ENCODE measurements at regions not wholly inside any gene's neighbourhood (a gene's known extent, or its start where the extent isn't known, plus 50 kb on each side); places are given as distances from the start of the nearest gene placed in this dataset.
"Not testable (repeated sequence)": the region's sequence is repeated elsewhere in the genome, so short reads cannot be mapped to it uniquely, and the experiment has no call there.

GRCh38 chr3:22729212-22729611, 473.9 kb upstream of the UBE2E2 start:
- Mint-ChIP-seq H3K36me3 (no peaks in the 10 kb centered on the region), H3K9me3 (no peaks in the 10 kb centered on the region), H3K27me3 (no peaks in the 10 kb centered on the region), H3K4me3 (no peak overlapping the region), H3K27ac (no peak overlapping the region), H3K4me1 (no peaks in the 10 kb centered on the region)

GRCh38 chr3:22729981-22730380, 473.1 kb upstream of the UBE2E2 start:
- no peaks in the 10 kb centered on the region for H3K27me3 Mint-ChIP-seq
- H3K4me1 Mint-ChIP-seq, result no peaks in the 10 kb centered on the region
- no peak overlapping the region for H3K4me3 Mint-ChIP-seq
- no peak overlapping the region for H3K27ac Mint-ChIP-seq
- no peaks in the 10 kb centered on the region for H3K9me3 Mint-ChIP-seq
- H3K36me3 Mint-ChIP-seq, result no peaks in the 10 kb centered on the region

GRCh38 chr3:22730701-22731100, 472.4 kb upstream of the UBE2E2 start:
- Mint-ChIP-seq H3K4me3 (no peak overlapping the region), H3K36me3 (no peaks in the 10 kb centered on the region), H3K9me3 (no peaks in the 10 kb centered on the region), H3K27me3 (no peaks in the 10 kb centered on the region), H3K4me1 (no peaks in the 10 kb centered on the region), H3K27ac (no peak overlapping the region)

GRCh38 chr3:22731901-22732300, 471.2 kb upstream of the UBE2E2 start:
- Mint-ChIP-seq H3K27ac (no peak overlapping the region), H3K27me3 (no peaks in the 10 kb centered on the region), H3K4me1 (no peaks in the 10 kb centered on the region), H3K9me3 (no peaks in the 10 kb centered on the region), H3K36me3 (no peaks in the 10 kb centered on the region), H3K4me3 (no peak overlapping the region)

GRCh38 chr3:22732641-22733040, 470.5 kb upstream of the UBE2E2 start:
- Mint-ChIP-seq H3K36me3 (no peaks in the 10 kb centered on the region), H3K27ac (no peak overlapping the region), H3K9me3 (no peaks in the 10 kb centered on the region), H3K27me3 (no peaks in the 10 kb centered on the region), H3K4me3 (no peak overlapping the region), H3K4me1 (no peaks in the 10 kb centered on the region)

- H3K4me3 Mint-ChIP-seq, result no peak overlapping the region
These were observed 468.9 kb upstream of the UBE2E2 start for GRCh38 chr3:22734207-22734606.

GRCh38 chr3:22734756-22735155, 468.4 kb upstream of the UBE2E2 start:
- Mint-ChIP-seq H3K4me3 (no peak overlapping the region), H3K27ac (no peak overlapping the region), H3K27me3 (no peaks in the 10 kb centered on the region), H3K4me1 (no peaks in the 10 kb centered on the region), H3K36me3 (no peaks in the 10 kb centered on the region), H3K9me3 (no peaks in the 10 kb centered on the region)

More at GRCh38 chr3:22734207-22734606, 468.9 kb upstream of the UBE2E2 start:
- H3K36me3 Mint-ChIP-seq, result no peaks in the 10 kb centered on the region
- no peaks in the 10 kb centered on the region for H3K9me3 Mint-ChIP-seq
- H3K27ac Mint-ChIP-seq, result no peak overlapping the region
- H3K27me3 Mint-ChIP-seq, result no peaks in the 10 kb centered on the region
- H3K4me1 Mint-ChIP-seq, result no peaks in the 10 kb centered on the region

- H3K4me3 Mint-ChIP-seq, result no peak overlapping the region
- H3K4me1 Mint-ChIP-seq, result no peaks in the 10 kb centered on the region
- H3K27me3 Mint-ChIP-seq, result no peaks in the 10 kb centered on the region
- H3K9me3 Mint-ChIP-seq, result no peaks in the 10 kb centered on the region
- no peak overlapping the region for H3K27ac Mint-ChIP-seq
- H3K36me3 Mint-ChIP-seq, result no peaks in the 10 kb centered on the region
These were observed 467.8 kb upstream of the UBE2E2 start for GRCh38 chr3:22735373-22735772.

GRCh38 chr3:22743386-22743785, 459.7 kb upstream of the UBE2E2 start:
- not testable (repeated sequence) for H3K27me3 Mint-ChIP-seq, H3K4me3 Mint-ChIP-seq, H3K9me3 Mint-ChIP-seq, H3K27ac Mint-ChIP-seq, H3K36me3 Mint-ChIP-seq, H3K4me1 Mint-ChIP-seq

GRCh38 chr3:22745321-22745720, 457.8 kb upstream of the UBE2E2 start:
- Mint-ChIP-seq H3K27me3 (peaks cover 1% of the 10 kb centered on the region), H3K27ac (no peak overlapping the region), H3K4me3 (no peak overlapping the region), H3K36me3 (no peaks in the 10 kb centered on the region), H3K4me1 (peaks cover 0 to 1% (median 0%) of the 10 kb centered on the region in 3 donors), H3K9me3 (peaks cover 2 to 9% (median 2%) of the 10 kb centered on the region in 3 donors)

GRCh38 chr3:22746221-22746620, 456.9 kb upstream of the UBE2E2 start:
- H3K4me3 Mint-ChIP-seq, result no peak overlapping the region
- H3K36me3 Mint-ChIP-seq, result no peaks in the 10 kb centered on the region
- H3K27me3 Mint-ChIP-seq, result peaks cover 1% of the 10 kb centered on the region
- H3K27ac Mint-ChIP-seq, result no peak overlapping the region
- H3K9me3 Mint-ChIP-seq, result peaks cover 2 to 9% (median 4%) of the 10 kb centered on the region in 3 donors
- peaks cover 0 to 1% (median 0%) of the 10 kb centered on the region in 3 donors for H3K4me1 Mint-ChIP-seq

- peaks cover 0 to 1% (median 0%) of the 10 kb centered on the region in 3 donors for H3K4me1 Mint-ChIP-seq
- H3K9me3 Mint-ChIP-seq, result peaks cover 2 to 9% (median 4%) of the 10 kb centered on the region in 3 donors
- H3K4me3 Mint-ChIP-seq, result no peak overlapping the region
- peaks cover 1% of the 10 kb centered on the region for H3K27me3 Mint-ChIP-seq
- no peak overlapping the region for H3K27ac Mint-ChIP-seq
- H3K36me3 Mint-ChIP-seq, result no peaks in the 10 kb centered on the region
These were observed 454.6 kb upstream of the UBE2E2 start for GRCh38 chr3:22748453-22749045.

GRCh38 chr3:22759636-22760310, 443.4 kb upstream of the UBE2E2 start:
- no peaks in the 10 kb centered on the region for H3K36me3 Mint-ChIP-seq
- peaks cover 0 to 5% (median 2%) of the 10 kb centered on the region in 3 donors for H3K9me3 Mint-ChIP-seq
- H3K27me3 Mint-ChIP-seq, result no peaks in the 10 kb centered on the region
- H3K27ac Mint-ChIP-seq, result no peak overlapping the region
- peaks cover 0 to 2% (median 0%) of the 10 kb centered on the region in 3 donors for H3K4me1 Mint-ChIP-seq
- no peak overlapping the region for H3K4me3 Mint-ChIP-seq

- Mint-ChIP-seq H3K36me3 (no peaks in the 10 kb centered on the region), H3K4me1 (peaks cover 0 to 2% (median 0%) of the 10 kb centered on the region in 3 donors), H3K9me3 (peaks cover 0 to 7% (median 5%) of the 10 kb centered on the region in 3 donors), H3K27ac (no peak overlapping the region), H3K27me3 (no peaks in the 10 kb centered on the region), H3K4me3 (no peak overlapping the region)
These were observed 437.4 kb upstream of the UBE2E2 start for GRCh38 chr3:22765679-22766078.

GRCh38 chr3:22777834-22778233, 425.3 kb upstream of the UBE2E2 start:
- no peak overlapping the region for H3K27ac Mint-ChIP-seq
- H3K4me3 Mint-ChIP-seq, result no peak overlapping the region
- peaks cover 3% of the 10 kb centered on the region for H3K27me3 Mint-ChIP-seq
- H3K4me1 Mint-ChIP-seq, result no peaks in the 10 kb centered on the region
- peaks cover 2% of the 10 kb centered on the region for H3K36me3 Mint-ChIP-seq
- peaks cover 0 to 2% (median 0%) of the 10 kb centered on the region in 3 donors for H3K9me3 Mint-ChIP-seq

GRCh38 chr3:22779737-22780136, 423.4 kb upstream of the UBE2E2 start:
- Mint-ChIP-seq H3K4me1 (no peaks in the 10 kb centered on the region), H3K9me3 (peaks cover 0 to 15% (median 10%) of the 10 kb centered on the region in 3 donors), H3K4me3 (no peak overlapping the region), H3K27me3 (peaks cover 3% of the 10 kb centered on the region), H3K36me3 (peaks cover 5% of the 10 kb centered on the region), H3K27ac (no peak overlapping the region)
